NCI-H1436 (cell line): ENCODE measurements at regions not wholly inside any gene's neighbourhood (a gene's known extent, or its start where the extent isn't known, plus 50 kb on each side); places are given as distances from the start of the nearest gene placed in this dataset.

Experiments
- DNase-seq: peaks from one replicate; lab custom pipeline; 2025; lab: John Stamatoyannopoulos, UW

DNA sequence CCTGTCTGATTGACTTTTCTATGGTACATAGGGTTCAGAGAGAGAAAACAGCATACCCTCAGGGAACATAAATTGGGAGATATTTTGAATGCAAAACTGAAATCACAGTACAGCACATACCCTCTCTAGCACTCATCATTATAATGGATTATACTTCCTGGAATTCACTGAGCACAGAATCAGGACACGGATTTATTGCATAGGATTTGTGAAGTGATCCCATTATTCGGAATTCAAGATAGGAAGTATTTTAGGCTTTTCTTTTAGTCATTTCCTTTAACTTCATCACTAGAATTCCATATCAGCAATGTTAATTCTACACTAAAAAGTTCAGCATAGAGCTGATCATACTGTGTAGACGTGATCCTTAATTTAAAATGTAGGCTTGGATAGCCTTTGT is 407.0 kb downstream of the PID1 start:
- DNase-seq = no peak

DNA sequence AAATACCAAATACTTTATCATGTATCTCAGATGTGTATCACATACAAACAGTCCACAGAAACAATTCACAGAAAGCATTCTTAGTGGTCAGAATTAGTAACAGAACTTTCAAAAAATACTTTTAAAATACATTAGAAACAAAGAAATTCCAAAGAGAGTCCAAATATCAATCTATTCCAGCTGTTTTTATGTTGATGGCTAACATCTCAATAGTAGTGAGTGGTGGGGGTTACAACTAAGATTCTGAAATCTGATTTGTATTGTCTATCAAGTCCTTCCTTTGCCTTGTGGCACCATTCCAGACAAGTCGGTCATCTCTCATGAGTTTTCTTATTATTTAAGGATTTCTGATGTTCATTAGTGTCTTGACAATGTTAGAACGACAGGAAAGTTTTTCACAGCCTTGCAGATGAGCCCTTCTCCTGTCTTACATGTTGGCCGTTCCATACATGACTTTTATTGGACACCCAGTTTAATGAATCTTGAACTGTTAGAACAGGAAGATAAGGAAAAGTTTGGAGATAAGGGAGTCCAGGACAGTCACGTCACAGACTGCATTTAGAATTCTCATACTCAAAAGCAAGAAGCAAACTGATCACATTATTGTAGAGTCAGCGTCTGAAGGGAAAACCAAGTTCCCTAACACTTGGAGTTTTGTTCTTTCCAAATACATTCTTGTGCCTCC is 410.3 kb downstream of the PID1 start:
- DNase-seq = no peak

DNA sequence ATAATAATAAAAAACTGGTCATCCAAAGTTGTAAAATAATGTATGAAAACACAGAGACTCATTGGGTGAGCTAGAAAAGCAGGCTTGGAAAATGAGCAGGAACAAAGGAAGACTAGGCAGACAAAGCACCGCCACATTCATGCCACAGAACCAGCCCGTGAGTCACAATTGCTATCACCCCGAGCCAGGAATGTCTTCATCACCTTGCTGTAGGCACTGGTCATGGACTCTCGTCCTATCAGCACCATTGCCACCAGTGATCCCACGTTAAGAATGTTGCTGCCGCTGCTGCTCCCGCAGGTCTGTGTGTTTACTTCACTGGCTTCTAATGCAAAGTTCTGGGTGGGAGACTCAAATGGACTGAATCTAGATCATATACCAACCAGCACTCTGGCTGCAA is 417.9 kb downstream of the PID1 start:
- no peak for DNase-seq

DNA sequence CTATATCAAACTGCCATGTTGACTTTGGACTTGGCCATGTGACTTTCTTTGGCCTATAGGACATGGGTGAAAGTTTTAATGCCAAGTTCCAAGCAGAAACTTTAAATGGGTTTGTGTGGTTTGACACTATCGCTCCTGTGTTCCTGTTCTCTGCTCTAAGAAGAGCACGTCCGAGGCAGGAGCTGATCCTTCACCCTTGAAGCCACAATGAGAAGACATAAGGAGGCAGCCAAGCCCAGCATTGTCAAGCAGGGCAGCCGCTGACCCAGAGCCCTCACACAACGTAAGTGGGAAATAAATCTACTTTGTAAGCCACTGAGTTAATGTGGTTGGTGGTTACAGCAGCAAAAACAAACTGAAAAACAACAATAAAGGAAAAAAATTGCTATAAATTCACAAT is 422.4 kb downstream of the PID1 start:
- DNase-seq = no peak

DNA sequence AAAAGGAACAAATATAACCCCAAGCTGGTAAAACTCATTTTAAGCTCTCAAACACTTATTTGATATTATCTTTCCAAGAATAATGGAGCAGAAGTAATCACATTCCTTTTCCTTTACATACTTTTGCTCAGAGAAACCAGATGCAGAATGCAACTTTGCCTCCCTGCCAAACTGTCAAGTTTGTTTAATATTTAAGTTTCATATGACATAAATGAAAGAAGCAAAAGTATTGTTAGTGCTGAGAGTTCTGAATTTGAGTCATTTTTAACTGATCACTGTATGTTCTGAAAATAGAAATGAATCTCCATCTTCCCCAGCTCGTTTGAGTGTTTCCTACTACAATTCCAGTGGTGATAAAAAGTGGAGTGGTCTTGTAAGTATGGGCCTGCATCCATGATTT is 423.4 kb downstream of the PID1 start:
- DNase-seq = no peak

DNA sequence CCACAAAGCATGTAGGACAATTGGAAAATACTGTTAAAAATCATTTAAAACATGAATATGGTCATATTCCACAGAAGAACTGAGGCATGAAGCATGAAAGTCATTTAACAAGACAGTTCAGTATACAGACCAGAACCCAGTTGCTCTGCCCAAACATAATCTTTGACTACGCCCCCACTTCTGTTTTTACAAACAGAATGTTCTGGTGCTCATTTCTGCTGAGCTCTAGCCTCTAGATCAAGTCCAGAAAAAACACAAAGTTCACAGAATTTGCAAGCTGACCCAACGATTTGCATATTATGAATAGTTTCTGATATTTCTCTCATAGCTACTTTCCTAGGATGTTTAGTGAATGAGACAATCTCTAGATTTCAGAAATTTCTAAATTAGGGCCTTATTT is 424.9 kb downstream of the PID1 start:
- no peak for DNase-seq

DNA sequence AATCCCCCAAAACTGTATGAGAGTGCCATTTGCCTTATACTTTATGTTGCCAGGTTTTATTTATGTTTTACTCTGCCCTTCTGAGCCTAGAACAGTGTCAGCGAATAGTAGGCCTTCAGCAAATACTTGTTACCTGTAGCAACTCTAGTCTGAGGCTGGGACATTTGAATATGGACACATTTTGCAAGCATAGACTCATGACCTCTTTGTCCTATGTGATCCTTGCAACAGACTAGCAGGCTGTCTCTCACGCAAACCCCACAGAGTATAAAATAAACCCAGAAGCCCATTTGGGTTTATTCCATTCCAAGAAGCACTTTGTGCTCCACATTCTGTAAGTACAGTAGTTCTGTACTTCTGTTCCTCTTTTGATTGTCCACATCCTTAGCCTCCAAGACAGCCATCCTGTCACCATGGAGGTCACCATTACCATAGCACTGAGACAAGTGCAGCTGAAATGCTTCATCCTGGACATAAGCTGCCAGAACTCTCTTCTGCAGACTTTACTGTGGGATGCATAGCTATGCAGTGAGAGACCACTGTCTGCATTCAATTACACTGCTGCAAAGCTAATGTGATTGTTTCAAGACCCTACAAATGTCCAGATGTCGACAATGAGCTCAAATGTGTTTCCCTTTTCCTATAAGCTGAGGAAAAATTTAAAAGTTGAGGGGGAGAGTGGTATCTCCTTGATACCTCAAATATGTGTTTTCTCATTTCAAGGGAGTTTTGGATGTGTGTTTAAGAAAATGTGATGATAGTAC is 425.7 kb downstream of the PID1 start:
- no peak for DNase-seq

DNA sequence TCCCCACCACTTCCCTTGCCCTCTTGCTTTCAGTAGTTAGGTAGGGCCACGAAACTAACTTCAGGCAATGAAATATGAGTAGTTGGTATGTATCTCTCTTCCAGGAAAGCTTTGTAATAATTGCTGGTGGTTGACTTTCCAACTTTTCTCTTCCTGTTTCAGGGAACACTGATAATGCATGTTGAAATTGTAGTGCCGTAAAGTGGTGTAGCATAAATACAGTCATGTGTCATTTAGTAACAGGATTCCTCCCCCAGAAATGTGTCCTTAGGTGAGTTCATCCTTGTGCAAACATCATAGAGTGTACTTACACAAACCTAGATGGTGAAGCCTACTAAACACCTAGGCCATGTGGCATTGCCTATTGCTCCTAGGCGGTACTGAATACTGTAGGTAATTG is 429.2 kb downstream of the PID1 start:
- no peak for DNase-seq

DNA sequence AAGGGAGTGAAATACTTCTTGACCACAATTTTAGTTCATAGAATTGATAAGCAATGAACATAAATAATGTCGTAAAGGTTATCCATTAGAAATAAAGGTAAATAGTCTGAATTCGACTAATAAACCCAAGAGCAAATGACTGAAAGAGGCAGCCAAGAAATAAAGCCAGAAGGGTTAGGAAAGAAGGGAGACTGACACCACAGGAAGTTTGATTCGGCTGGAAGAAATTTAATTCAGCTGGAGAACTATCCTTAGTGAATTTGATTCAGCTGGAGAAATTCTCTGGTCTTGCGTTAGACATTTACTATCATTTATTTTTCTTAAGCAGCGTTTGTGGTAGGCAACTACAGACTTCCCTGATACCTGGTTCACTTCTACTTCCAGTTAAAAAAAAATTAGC is 429.6 kb downstream of the PID1 start:
- no peak for DNase-seq

DNA sequence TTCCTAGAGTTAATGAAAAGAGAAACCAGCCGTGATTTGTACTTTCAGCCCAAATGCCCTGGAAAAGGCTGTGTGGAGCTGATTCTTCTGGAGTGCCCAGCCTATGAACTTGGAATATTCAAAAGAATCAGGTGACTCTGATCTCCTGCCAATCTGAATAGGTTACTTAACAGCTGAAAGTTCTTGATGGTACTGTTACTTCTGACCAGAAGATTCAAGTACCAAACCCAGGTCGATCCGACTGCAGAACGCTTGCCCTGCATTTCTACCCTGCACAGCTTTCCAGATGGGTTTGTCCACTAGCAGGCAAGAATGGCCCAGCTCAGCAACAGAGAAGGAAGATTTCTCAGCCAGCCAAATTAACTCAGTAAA is 430.4 kb downstream of the PID1 start:
- no peak for DNase-seq

DNA sequence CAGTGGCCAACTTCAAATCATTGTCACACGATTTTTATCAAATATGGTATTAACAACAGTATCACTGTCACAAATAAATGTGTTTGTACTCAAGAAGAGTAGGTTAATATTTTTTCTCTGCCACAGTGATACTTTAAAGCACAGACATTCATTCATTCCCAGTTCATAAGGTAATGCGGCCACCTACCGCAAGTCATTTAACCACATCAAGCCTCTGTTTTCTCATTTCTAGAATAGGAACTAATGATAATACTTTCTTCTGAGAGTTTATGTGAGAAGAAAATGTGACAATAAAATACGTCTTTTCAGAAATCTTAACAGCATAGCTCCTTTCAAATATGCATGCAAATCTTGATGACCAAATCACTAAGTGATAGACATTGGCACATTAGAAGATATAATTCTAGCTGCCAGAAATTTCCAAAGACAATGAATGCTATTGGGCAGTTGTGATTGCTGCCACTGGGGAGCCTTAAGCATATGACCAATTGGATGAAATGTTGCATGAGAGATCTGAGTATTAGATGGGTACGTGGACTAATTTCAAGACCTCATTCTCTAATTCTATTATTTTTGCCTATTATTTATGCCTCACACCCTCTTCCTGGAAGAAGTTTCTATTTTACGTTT is 430.9 kb downstream of the PID1 start:
- DNase-seq = no peak

DNA sequence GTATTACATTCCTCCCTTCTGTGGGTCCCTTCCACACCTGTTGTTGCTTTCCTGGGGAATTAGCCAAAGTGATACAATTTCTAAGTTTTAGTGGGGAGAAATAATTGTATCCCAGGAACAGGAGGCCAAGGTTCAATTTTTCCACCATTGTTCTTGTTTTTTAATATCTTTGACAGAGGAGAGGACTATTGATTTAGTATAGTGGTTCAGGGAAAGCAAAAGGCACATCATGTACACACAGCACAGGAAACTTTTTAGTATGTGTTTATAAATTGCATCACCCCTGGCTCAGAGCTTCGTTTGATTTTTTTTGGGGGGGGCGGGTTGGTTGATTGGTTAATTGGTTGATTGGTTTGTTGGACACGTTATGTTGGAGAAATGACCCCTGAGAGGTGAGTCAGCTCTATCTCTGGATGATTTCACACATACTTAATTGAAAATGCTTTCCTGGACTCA is 431.6 kb downstream of the PID1 start:
- DNase-seq = no peak

DNA sequence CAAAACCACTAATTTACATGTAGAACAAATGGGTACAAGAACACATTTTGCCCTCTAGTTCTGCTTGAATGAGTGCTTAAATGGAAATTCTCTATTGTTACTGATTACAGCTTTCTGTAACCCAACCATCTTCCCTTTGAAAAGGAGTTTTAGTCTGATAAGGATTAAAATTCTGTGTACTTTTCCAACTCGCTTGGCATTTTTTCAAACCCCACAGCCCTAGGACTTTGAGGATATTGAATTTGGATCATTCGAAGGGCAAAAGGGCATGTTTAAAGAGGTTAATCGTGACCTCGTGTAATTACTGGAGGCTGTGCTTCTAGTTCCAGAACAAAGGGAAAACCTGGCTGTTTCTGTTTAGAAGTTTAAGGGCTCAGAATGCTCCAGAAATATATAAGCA is 432.3 kb downstream of the PID1 start:
- no peak for DNase-seq

DNA sequence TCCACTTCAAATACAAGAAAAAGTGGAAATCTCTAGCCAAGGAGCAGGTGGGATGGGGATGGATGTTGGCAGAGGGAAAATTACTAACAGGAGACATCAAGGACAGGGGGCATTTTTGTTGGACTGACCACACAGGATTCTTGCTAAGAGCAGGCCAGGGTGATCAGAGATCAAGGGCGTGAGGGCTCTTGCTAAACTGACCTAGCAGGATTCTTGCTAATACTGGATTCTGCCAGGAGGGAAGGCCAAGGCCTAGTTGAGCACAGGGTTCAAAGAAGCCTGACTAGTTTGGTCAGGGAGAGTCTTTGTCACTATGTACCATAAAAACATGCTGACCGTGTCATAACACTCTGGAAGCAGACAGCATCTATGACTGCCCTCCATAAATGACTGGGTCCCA is 442.7 kb downstream of the PID1 start:
- no peak for DNase-seq

DNA sequence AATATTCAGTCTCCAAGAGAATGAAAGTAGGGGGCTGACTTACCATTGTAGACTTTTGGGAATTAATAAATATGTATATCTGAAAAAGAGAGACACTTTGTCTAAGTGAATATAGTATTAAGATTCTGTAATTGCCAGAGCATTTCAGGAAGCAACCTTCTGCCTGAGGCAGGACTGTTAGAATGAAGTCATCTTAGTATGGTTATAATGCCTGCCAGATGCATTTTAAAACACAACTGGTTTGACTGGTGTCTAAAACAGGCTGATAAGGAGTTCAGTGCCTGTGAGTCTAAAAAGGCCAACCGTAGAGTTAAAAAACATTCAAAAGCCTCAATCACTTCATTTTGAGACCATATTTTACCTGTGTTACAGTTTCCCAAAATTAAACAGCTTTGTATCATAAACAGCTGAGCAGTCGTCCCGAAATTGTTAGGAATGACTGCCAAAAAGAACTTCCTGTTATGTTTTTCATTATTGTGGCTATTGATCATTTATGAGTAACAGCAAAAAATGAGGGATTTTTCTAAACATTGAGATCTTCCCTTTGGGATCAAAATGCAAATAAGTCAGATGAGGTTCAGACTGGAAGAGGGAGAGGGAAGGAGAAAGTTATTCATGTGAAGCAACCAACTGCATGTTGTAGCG is 443.9 kb downstream of the PID1 start:
- DNase-seq = no peak

DNA sequence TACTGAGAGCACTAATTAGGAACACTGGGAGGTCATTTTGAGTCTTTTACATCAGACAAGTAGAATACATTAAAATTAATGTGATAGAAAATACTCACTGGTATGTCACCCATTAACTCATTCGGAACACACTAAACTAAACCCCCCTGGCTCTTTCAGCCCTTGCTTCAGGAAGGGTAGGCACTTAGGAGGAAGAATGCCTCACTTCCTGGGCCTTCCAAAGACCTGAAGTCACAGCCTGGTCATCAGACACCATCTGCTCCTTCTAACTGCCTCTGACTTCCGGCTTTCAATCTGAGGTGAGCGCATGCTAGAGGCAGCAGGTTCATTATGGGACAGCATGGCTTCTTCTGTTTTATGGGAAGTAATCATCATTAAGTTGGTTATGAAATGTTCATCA is 451.4 kb downstream of the PID1 start:
- no peak for DNase-seq

DNA sequence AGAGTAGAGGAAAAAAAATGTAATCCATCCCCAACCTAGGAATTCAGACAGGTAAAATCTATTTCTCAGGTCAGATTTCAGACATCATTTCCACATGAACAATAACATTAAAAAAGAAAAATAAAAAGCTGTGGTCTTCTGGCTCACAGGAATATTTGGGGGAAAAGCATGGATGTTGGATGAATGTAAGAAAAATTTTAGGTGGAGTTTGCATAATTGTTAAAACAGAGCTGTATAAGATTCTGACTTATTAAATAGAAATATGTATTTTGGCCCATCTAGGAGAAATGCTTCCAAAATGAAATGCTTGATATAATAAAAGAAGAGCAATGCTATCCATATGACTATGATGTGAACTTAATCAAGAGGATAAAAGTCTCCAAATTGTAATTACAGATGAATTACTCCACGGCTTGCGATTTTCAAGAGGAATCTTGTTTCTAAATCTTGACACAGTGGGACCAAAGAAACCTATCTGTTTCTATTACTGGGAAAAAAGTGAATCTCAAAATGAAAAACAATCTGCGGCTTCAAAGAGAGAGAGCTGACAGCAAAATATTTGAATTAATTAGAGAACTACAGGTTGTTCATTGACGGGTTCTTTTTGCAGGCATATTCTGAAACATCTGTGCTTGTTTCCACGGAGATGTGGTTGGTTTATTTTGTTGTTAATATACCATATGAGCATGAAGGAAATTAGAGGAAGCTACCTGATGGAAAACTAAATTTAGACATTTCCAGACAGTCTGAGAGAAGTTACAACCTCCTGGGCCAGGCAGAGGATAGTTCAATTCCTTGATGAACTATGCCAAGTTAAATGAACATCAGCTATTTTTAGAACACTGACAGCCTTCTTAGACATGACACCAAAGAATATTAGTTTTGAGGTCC is 468.7 kb downstream of the PID1 start:
- no peak for DNase-seq

DNA sequence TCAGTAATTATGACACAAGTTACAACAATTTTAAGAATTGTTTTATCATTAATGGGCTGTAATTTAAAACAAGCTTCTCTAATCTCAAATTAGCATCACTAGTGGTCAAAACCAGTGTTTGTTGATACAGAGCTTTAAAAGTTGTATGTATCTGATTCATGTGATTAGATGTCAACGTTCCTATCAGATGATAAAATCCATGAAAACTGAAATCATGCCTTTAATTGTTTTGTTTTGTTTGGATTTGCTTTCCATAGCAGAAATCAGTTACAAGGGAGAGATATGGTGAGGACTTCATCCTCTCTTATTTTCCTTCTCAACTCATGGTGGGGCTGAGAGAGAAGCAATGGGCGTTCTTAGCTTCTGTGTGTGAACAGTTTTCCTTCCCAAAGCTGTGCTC is 469.6 kb downstream of the PID1 start:
- no peak for DNase-seq

DNA sequence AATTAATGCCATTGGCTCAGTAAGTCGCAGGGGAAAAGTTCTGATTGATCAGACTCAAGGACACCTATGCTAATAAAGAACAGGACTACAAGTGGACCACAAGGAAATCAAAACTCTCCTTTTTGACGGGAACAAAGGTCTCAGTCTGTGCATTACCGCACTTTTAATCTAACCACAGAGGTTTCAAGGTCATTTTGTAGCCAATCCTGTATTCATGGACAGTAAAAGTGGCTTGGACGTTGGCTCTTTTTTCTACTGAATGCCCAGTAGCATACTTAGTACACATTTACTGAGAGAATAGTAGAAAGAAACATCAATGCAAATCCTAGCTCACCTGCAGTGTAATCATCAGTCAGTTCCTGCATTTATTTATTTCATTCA is 471.9 kb downstream of the PID1 start:
- no peak for DNase-seq

DNA sequence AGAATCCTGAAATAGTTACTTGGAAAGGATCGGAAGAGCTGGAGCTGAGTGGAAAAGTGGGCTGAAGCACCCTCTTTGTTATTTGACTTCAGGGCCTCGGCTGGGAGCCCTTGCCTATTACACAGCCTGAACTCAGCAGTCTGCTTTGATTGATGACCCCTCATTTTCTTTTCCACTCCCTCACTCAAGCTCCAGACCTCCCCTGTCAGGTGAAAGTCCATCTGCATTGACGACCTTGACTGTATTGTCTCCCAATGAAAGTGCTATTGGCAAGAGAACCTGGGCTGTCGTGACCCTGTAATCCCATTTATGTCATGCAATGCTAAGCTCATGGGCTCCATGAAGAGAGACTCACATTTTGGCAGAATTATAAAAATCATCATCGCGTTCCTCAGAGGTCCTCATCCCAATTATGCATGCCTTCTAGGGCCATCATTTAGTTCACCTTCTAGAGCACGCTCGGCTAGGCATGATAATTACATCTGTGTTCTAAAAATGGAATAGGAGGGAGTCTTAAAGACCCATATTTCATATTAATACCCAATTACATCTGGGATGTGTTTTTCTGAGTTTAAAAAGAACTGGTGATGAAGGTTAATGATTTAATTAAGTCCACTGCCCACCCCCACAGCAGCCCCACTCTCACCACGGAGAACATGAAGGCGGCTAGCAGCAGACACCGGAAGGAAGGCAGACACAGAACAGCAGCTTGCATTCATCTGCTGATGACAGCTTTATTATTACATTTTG is 472.5 kb downstream of the PID1 start:
- DNase-seq = no peak

DNA sequence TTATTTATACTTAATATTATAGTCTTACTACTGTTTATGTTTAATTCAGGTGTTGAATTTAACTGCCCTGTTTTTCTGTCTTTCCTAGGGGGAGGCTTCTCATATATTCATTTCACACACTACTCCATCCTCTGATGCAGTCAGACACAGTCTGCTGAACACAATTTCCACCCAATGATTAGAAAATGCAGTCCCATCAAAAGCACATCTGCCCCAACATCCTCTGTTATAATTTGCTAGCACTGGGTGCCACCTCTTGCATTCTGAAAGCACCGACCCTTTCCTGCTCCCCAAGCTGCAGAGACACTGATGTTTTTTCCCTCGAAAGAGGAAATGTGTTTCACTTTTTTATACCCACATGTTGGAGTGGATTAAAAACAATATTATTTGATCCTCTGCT is 474.7 kb downstream of the PID1 start:
- DNase-seq = no peak
